ENCODE measurements at regions not wholly inside any gene's neighbourhood (a gene's known extent, or its start where the extent isn't known, plus 50 kb on each side); places are given as distances from the start of the nearest gene placed in this dataset.
"Not testable (repeated sequence)": the region's sequence is repeated elsewhere in the genome, so short reads cannot be mapped to it uniquely, and the experiment has no call there.

- Mint-ChIP-seq H3K9me3 (ENCODE audit: unreplicated experiment) (peaks cover 2% of the 10 kb centered on the region), H3K4me1 (ENCODE audit: low read depth, unreplicated experiment) (peaks cover 15% of the 10 kb centered on the region), H3K36me3 (ENCODE audit: unreplicated experiment) (no peaks in the 10 kb centered on the region), H3K27ac (ENCODE audit: unreplicated experiment) (no peak overlapping the region), H3K27me3 (ENCODE audit: unreplicated experiment) (peaks cover 4% of the 10 kb centered on the region), H3K4me3 (ENCODE audit: unreplicated experiment) (no peak overlapping the region)
- no peak for DNase-seq
- no peak for TF ChIP-seq CTCF (IDR thresholded peaks at IDR 0.05; ENCODE audit: partially characterized antibody, unreplicated experiment)
Measured at GRCh38 chr3:73259856-73260255, 198.4 kb downstream of the EBLN2 start.

GRCh38 chr3:73266558-73266957 is 205.1 kb downstream of the EBLN2 start:
- not testable (repeated sequence) for H3K27me3 Mint-ChIP-seq (ENCODE audit: unreplicated experiment); H3K27ac Mint-ChIP-seq (ENCODE audit: unreplicated experiment); H3K4me3 Mint-ChIP-seq (ENCODE audit: unreplicated experiment); H3K9me3 Mint-ChIP-seq (ENCODE audit: unreplicated experiment); H3K36me3 Mint-ChIP-seq (ENCODE audit: unreplicated experiment); DNase-seq
- H3K4me1 Mint-ChIP-seq (ENCODE audit: low read depth, unreplicated experiment), result peaks cover 14% of the 10 kb centered on the region

DNA sequence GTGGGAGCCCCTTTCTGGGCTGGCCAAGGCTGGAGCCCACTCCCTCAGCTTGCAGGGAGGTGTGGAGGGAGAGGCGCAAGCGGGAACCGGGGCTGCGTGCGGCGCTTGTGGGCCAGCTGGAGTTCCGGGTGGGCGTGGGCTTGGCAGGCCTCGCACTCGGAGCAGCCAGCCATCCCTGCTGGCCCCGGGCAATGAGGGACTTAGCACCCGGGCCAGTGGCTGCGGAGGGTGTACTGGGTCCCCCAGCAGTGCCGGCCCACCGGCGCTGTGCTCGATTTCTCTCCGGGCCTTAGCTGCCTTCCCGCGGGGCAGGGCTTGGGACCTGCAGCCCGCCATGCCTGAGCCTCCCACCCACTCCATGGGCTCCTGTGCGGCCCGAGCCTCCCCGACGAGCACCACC is 207.7 kb downstream of the EBLN2 start:
- H3K36me3 Mint-ChIP-seq (ENCODE audit: unreplicated experiment); H3K27me3 Mint-ChIP-seq (ENCODE audit: unreplicated experiment); H3K9me3 Mint-ChIP-seq (ENCODE audit: unreplicated experiment); H3K27ac Mint-ChIP-seq (ENCODE audit: unreplicated experiment); H3K4me3 Mint-ChIP-seq (ENCODE audit: unreplicated experiment); DNase-seq: not testable (repeated sequence)
- peaks cover 12% of the 10 kb centered on the region for H3K4me1 Mint-ChIP-seq (ENCODE audit: low read depth, unreplicated experiment)

DNA sequence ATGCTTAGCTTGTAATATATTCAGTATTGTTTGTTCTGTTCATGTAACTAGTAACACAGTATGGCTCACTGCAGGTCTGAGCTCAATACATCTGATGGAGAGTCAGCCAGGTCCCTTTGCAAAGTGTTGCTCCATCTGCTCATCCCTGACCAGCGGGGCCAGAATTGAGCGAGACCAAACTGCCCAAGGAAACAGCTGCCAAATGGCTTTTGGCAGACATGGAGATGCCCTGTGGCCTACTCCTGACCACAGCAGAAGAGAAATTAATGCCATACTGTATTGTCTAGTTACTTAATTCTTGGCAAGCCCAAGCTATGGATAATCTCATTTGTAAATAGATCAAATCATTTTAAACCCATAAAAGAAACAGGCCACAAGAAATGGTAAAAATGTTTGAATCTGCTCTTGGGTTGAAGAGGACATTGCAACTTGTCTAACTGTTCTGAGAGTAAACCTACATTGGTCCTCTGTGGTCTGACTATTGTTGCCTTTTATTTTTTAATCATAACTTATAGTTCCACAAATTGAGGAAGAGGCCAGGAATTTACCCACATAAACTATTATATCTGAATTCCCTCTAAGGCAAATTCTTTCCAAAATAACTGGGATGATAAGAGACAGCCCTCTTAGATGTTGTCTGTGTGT is 209.5 kb downstream of the EBLN2 start:
- H3K9me3 Mint-ChIP-seq (ENCODE audit: unreplicated experiment), result peaks cover 12% of the 10 kb centered on the region
- H3K27me3 Mint-ChIP-seq (ENCODE audit: unreplicated experiment), result peaks cover 2% of the 10 kb centered on the region
- TF ChIP-seq CTCF (IDR thresholded peaks at IDR 0.05; ENCODE audit: partially characterized antibody, unreplicated experiment), result no peak
- H3K4me1 Mint-ChIP-seq (ENCODE audit: low read depth, unreplicated experiment), result peaks cover 12% of the 10 kb centered on the region
- peak overlapping the region; percentile 60 for H3K27ac Mint-ChIP-seq (ENCODE audit: unreplicated experiment)
- H3K4me3 Mint-ChIP-seq (ENCODE audit: unreplicated experiment), result no peak overlapping the region
- peak; percentile 42 for DNase-seq
- H3K36me3 Mint-ChIP-seq (ENCODE audit: unreplicated experiment), result no peaks in the 10 kb centered on the region

- TF ChIP-seq CTCF (IDR thresholded peaks at IDR 0.05; ENCODE audit: partially characterized antibody, unreplicated experiment), result no peak
- no peak overlapping the region for H3K4me3 Mint-ChIP-seq (ENCODE audit: unreplicated experiment)
- H3K27ac Mint-ChIP-seq (ENCODE audit: unreplicated experiment), result no peak overlapping the region
- H3K4me1 Mint-ChIP-seq (ENCODE audit: low read depth, unreplicated experiment), result peaks cover 12% of the 10 kb centered on the region
- no peak for DNase-seq
- peaks cover 2% of the 10 kb centered on the region for H3K27me3 Mint-ChIP-seq (ENCODE audit: unreplicated experiment)
- no peaks in the 10 kb centered on the region for H3K36me3 Mint-ChIP-seq (ENCODE audit: unreplicated experiment)
- H3K9me3 Mint-ChIP-seq (ENCODE audit: unreplicated experiment), result peaks cover 12% of the 10 kb centered on the region
Measured at GRCh38 chr3:73273341-73273740, 211.9 kb downstream of the EBLN2 start.

- no peak for TF ChIP-seq CTCF (IDR thresholded peaks at IDR 0.05; ENCODE audit: partially characterized antibody, unreplicated experiment)
- Mint-ChIP-seq H3K27ac (ENCODE audit: unreplicated experiment) (no peak overlapping the region), H3K4me3 (ENCODE audit: unreplicated experiment) (no peak overlapping the region), H3K4me1 (ENCODE audit: low read depth, unreplicated experiment) (peaks cover 2% of the 10 kb centered on the region), H3K9me3 (ENCODE audit: unreplicated experiment) (no peaks in the 10 kb centered on the region), H3K27me3 (ENCODE audit: unreplicated experiment) (no peaks in the 10 kb centered on the region), H3K36me3 (ENCODE audit: unreplicated experiment) (no peaks in the 10 kb centered on the region)
- DNase-seq, result no peak
Measured at GRCh38 chr3:73280746-73281145, 219.3 kb downstream of the EBLN2 start.
